PFSK-1 (cell line): ENCODE measurements at regions not wholly inside any gene's neighbourhood (a gene's known extent, or its start where the extent isn't known, plus 50 kb on each side); places are given as distances from the start of the nearest gene placed in this dataset.

Experiments
- FOXP2 ChIP-seq: optimal IDR thresholded peaks from 2 replicates; pipeline ENCODE3; 2011; ENCODE audit warnings: borderline replicate concordance, control low read depth, inconsistent platforms; ENCODE audit not compliant: insufficient read depth; ENCODE audit errors: extremely low read length, extremely low read depth
- POLR2AphosphoS5 ChIP-seq: IDR thresholded peaks from 2 replicates; pipeline ENCODE4 v1.6.1; 2012; ENCODE audit warnings: low read depth, mild to moderate bottlenecking, control low read depth, low read length, moderate library complexity
- REST ChIP-seq, 2 experiments: IDR thresholded peaks; 2 replicates each; pipeline versions ENCODE4 v1.6.1 to v1.8.0; 2011 to 2012; ENCODE audit warnings: low read depth in 2 of 2, low read length in 2 of 2, control low read depth in 1 of 2, inconsistent platforms in 1 of 2, mild to moderate bottlenecking in 1 of 2, moderate library complexity in 1 of 2; ENCODE audit not compliant: insufficient read depth in 1 of 2
- SIN3A ChIP-seq: IDR thresholded peaks from 2 replicates; pipeline ENCODE4 v1.6.1; 2012; ENCODE audit warnings: mild to moderate bottlenecking, low read length, moderate library complexity, borderline replicate concordance; ENCODE audit not compliant: insufficient read depth
- TAF1 ChIP-seq: IDR thresholded peaks from 2 replicates; pipeline ENCODE4 v1.6.1; 2012; ENCODE audit warnings: low read length, control low read depth, borderline replicate concordance; ENCODE audit not compliant: insufficient read depth

- TF ChIP-seq TAF1 (no peak), SIN3A (no peak), REST (IDR thresholded peaks at IDR 0.05; ENCODE audit: insufficient read depth in 1 of 2, low read depth in 2 of 2, low read length in 2 of 2) (no peak), POLR2AphosphoS5 (no peak), FOXP2 (no peak)
Observed at GRCh38 chr2:234411793-234412192, 85.1 kb downstream of the ARL4C start.

- TF ChIP-seq POLR2AphosphoS5 = no peak
- no peak for TF ChIP-seq REST (IDR thresholded peaks at IDR 0.05; ENCODE audit: insufficient read depth in 1 of 2, low read depth in 2 of 2, low read length in 2 of 2)
- TF ChIP-seq FOXP2 = no peak
- no peak for TF ChIP-seq TAF1
- TF ChIP-seq SIN3A = no peak
Observed at GRCh38 chr2:234410526-234410925, 86.4 kb downstream of the ARL4C start.

- no peak for TF ChIP-seq SIN3A
- TF ChIP-seq POLR2AphosphoS5 = no peak
- no peak for TF ChIP-seq REST (IDR thresholded peaks at IDR 0.05; ENCODE audit: insufficient read depth in 1 of 2, low read depth in 2 of 2, low read length in 2 of 2)
- no peak for TF ChIP-seq FOXP2
- no peak for TF ChIP-seq TAF1
Observed at GRCh38 chr2:234409590-234409989, 87.3 kb downstream of the ARL4C start.

GRCh38 chr2:234406085-234406484 lies 90.8 kb downstream of the ARL4C start:
- no peak for TF ChIP-seq POLR2AphosphoS5
- TF ChIP-seq REST (IDR thresholded peaks at IDR 0.05; ENCODE audit: insufficient read depth in 1 of 2, low read depth in 2 of 2, low read length in 2 of 2) = no peak
- no peak for TF ChIP-seq FOXP2
- TF ChIP-seq TAF1 = no peak
- no peak for TF ChIP-seq SIN3A

- TF ChIP-seq SIN3A (no peak), REST (IDR thresholded peaks at IDR 0.05; ENCODE audit: insufficient read depth in 1 of 2, low read depth in 2 of 2, low read length in 2 of 2) (no peak), FOXP2 (no peak), POLR2AphosphoS5 (no peak), TAF1 (no peak)
Observed at GRCh38 chr2:234405462-234405861, 91.4 kb downstream of the ARL4C start.
